Skin epidermis (tissue), 12 donors: ENCODE measurements at regions not wholly inside any gene's neighbourhood (a gene's known extent, or its start where the extent isn't known, plus 50 kb on each side); places are given as distances from the start of the nearest gene placed in this dataset.

ENCODE experiments used
- H3K27ac ChIP-seq, 21 experiments: fragments of 200-600 bp; sonication (generic) in 11 of 21; one replicate each; pipeline ENCODE4 v1.5.0; 2020; ENCODE audit warnings: mild to moderate bottlenecking in 3 of 21, inconsistent platforms in 2 of 21, moderate library complexity in 2 of 21
- H3K4me3 ChIP-seq, 7 experiments: fragments of 200-600 bp; sonication (generic) in 2 of 7; one replicate each; pipeline ENCODE4 v1.5.0; 2020; ENCODE audit warnings: inconsistent platforms in 2 of 7, mild to moderate bottlenecking in 2 of 7, moderate library complexity in 1 of 7

DNA sequence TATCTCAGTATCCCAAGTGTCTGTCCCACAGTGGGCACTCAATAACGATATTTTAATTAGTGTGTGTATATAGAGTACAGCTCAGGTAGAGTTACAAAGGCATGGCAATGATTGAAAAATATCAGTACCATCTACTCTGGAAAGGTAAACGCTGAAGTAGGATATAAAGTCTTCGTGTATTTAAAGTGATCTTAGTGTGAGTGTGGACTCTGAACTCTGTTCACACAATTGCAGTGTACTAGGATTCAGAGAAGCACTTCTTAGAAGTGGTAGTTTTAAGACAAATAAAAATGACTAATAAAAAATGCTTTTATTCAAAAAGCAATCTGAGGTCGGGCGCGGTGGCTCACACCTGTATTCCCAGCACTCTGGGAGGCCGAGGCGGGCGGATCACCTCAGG lies 62.9 kb upstream of the RAP2B start:
- H3K4me3 ChIP-seq: no peak overlapping the region
- H3K27ac ChIP-seq: no peak overlapping the region

DNA sequence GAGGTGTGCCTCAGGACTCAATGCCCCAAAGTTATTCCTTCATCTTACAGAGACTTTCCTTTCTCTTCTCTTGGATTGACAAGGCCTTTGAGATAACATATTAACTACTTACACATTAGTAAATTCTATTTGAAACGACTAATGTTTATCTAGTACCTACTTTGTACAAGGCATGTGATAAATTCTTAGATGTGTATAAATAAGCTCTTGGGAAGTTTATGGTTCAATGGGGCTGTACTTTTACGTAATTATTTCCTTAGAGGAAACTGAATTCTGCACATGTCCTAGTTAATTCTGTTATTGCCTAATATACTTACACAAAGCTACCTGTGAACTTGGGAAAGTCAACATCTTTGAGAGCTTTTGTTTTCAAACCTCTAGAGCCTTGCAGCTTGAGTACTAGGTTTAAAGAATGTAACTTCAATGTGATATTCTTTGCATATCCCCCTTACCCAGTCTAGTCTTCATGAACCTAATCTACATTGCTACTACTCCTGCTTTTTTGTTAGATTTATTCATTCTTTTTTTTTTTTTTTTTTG lies 58.5 kb upstream of the RAP2B start:
- Histone ChIP-seq H3K4me3 (no peak overlapping the region), H3K27ac (no peak overlapping the region)

DNA sequence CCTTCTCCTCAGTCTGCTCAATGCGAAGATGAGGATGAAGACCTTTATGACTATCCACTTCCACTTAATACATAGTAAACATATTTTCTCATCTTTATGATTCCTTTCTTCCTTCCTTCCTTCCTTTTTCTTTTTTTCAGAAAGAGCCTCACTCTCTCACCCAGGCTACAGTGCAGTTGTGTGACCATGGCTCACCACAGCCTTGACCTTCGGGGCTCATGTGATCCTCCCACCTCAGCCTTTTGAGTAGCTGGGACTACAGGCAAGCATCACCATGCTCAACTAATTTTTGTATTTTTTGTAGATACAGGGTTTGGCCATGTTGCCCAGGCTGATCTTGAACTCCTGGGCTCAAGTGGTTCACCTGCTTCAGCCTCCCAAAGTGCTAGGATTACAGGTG lies 52.0 kb upstream of the RAP2B start:
- Histone ChIP-seq H3K27ac (no peak overlapping the region), H3K4me3 (no peak overlapping the region)

DNA sequence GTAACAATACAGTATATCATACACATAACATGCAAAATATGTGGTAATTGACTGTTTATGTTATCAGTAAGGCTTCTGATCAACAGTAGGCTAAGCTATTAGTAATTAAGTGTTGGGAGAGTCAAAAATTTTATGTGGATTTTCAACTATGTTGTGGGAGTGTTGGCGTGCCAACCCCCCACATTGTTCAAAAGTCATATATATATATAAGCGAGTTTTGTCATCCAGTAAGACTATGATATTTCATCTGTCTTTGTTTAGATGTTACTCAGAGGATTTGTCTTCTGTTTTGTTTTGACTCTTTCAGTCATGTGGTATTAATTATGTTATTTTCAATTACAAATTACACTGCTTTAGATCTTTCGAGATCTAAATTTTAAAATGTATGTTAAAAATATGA lies 51.0 kb upstream of the RAP2B start:
- H3K4me3 ChIP-seq: no peak overlapping the region
- H3K27ac ChIP-seq: no peak overlapping the region
